ENCODE measurements at regions not wholly inside any gene's neighbourhood (a gene's known extent, or its start where the extent isn't known, plus 50 kb on each side); places are given as distances from the start of the nearest gene placed in this dataset.

GRCh38 chr4:163738521-163738920, 244.0 kb downstream of the TMA16 start:
- TF ChIP-seq MAX (IDR thresholded peaks at IDR 0.05): no peak
- no peak for TF ChIP-seq YY1 (IDR thresholded peaks at IDR 0.05)
- no peak for TF ChIP-seq EGR1 (IDR thresholded peaks at IDR 0.05; ENCODE audit: low read depth in 2 of 2)
- no peak for TF ChIP-seq NR2F2 (IDR thresholded peaks at IDR 0.05)
- TF ChIP-seq, protein P1, sequence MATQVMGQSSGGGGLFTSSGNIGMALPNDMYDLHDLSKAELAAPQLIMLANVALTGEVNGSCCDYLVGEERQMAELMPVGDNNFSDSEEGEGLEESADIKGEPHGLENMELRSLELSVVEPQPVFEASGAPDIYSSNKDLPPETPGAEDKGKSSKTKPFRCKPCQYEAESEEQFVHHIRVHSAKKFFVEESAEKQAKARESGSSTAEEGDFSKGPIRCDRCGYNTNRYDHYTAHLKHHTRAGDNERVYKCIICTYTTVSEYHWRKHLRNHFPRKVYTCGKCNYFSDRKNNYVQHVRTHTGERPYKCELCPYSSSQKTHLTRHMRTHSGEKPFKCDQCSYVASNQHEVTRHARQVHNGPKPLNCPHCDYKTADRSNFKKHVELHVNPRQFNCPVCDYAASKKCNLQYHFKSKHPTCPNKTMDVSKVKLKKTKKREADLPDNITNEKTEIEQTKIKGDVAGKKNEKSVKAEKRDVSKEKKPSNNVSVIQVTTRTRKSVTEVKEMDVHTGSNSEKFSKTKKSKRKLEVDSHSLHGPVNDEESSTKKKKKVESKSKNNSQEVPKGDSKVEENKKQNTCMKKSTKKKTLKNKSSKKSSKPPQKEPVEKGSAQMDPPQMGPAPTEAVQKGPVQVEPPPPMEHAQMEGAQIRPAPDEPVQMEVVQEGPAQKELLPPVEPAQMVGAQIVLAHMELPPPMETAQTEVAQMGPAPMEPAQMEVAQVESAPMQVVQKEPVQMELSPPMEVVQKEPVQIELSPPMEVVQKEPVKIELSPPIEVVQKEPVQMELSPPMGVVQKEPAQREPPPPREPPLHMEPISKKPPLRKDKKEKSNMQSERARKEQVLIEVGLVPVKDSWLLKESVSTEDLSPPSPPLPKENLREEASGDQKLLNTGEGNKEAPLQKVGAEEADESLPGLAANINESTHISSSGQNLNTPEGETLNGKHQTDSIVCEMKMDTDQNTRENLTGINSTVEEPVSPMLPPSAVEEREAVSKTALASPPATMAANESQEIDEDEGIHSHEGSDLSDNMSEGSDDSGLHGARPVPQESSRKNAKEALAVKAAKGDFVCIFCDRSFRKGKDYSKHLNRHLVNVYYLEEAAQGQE (IDR thresholded peaks at IDR 0.05): no peak
- no peak for TF ChIP-seq CTCF (IDR thresholded peaks at IDR 0.05; ENCODE audit: low read depth, low read length, missing input control)
- TF ChIP-seq, protein P2, sequence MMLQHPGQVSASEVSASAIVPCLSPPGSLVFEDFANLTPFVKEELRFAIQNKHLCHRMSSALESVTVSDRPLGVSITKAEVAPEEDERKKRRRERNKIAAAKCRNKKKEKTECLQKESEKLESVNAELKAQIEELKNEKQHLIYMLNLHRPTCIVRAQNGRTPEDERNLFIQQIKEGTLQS (IDR thresholded peaks at IDR 0.05): no peak
- TF ChIP-seq TAF1 (conservative IDR thresholded peaks at IDR 0.05): no peak
- TF ChIP-seq RXRA (IDR thresholded peaks at IDR 0.05): no peak
- TF ChIP-seq JUND (IDR thresholded peaks at IDR 0.05): no peak

Data from liver (tissue), 3 donors.